ENCODE measurements at regions not wholly inside any gene's neighbourhood (a gene's known extent, or its start where the extent isn't known, plus 50 kb on each side); places are given as distances from the start of the nearest gene placed in this dataset.

DNA sequence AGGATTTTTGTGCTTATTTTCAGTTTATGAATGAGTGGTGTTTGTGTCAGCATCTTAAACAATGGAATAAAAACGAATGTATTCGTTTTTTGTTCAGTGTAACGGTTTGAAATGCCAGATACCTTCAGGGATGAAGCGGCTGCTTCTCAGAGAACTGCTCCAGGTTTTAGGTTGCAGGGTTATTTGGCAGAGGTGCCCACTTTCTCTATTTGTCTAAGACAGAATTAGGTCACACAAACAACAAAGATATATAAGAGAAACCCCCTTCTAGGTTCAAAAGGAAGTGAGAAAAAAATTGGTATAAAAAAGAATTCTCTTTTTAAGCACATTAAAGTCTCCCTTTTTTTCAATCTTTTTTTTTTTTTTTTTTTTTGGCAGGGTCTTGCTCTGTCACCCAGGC, 98.9 kb downstream of the MFAP3L start:
- Histone ChIP-seq H3K4me1 (ENCODE audit: control insufficient read depth in 2 of 3, insufficient read depth in 2 of 3, low read depth in 1 of 3, low read length in 3 of 3) (no peaks in the 10 kb centered on the region), H3K9me3 (ENCODE audit: control insufficient read depth in 2 of 3, insufficient read depth in 1 of 3, low read length in 3 of 3) (no peaks in the 10 kb centered on the region), H3K4me3 (ENCODE audit: low read length in 3 of 3) (no peak overlapping the region), H3K36me3 (ENCODE audit: control insufficient read depth in 2 of 3, insufficient read depth in 3 of 3, low read length in 3 of 3) (no peaks in the 10 kb centered on the region), H3K27ac (ENCODE audit: low read depth in 2 of 2, low read length in 2 of 2) (no peak overlapping the region), H3K27me3 (ENCODE audit: control insufficient read depth, insufficient read depth, low read length) (no peaks in the 10 kb centered on the region), H3K9ac (ENCODE audit: low read length in 3 of 3) (no peak overlapping the region)
- no peak for TF ChIP-seq CTCF (IDR thresholded peaks at IDR 0.05; ENCODE audit: borderline replicate concordance, extremely low read depth, insufficient read depth)
- DNase-seq (no peak), FAIRE-seq (no peak)
- intact Hi-C loops (cut with DNase I): no loop called here

DNA sequence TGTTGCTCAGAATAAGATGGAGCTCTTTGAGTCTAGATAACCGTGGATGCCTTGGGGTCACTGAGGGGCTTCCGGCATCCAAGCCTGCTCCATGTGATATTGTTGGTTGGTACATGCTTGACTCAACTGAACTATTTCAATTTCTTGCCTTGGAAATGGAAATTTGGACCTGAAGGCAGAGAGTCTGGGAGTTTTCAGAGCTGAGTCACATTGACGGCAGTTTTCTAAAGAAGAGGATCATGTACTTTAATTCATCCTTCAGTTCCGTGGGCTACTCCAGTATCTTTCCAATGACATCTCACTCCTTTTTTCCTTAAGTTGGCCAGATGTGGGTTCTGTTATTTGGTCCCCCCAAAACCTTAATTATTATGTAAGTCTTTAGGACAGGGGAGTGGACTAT, 100.5 kb downstream of the MFAP3L start:
- no peak for TF ChIP-seq CTCF (IDR thresholded peaks at IDR 0.05; ENCODE audit: borderline replicate concordance, extremely low read depth, insufficient read depth)
- H3K4me3 ChIP-seq (ENCODE audit: low read length in 3 of 3): no peak overlapping the region
- no peaks in the 10 kb centered on the region for H3K9me3 ChIP-seq (ENCODE audit: control insufficient read depth in 2 of 3, insufficient read depth in 1 of 3, low read length in 3 of 3)
- no peak overlapping the region for H3K27ac ChIP-seq (ENCODE audit: low read depth in 2 of 2, low read length in 2 of 2)
- H3K4me1 ChIP-seq (ENCODE audit: control insufficient read depth in 2 of 3, insufficient read depth in 2 of 3, low read depth in 1 of 3, low read length in 3 of 3): no peaks in the 10 kb centered on the region
- intact Hi-C loops (cut with DNase I): no loop called here
- no peak for DNase-seq
- no peak overlapping the region for H3K9ac ChIP-seq (ENCODE audit: low read length in 3 of 3)
- H3K27me3 ChIP-seq (ENCODE audit: control insufficient read depth, insufficient read depth, low read length): no peaks in the 10 kb centered on the region
- H3K36me3 ChIP-seq (ENCODE audit: control insufficient read depth in 2 of 3, insufficient read depth in 3 of 3, low read length in 3 of 3): no peaks in the 10 kb centered on the region
- FAIRE-seq: no peak

DNA sequence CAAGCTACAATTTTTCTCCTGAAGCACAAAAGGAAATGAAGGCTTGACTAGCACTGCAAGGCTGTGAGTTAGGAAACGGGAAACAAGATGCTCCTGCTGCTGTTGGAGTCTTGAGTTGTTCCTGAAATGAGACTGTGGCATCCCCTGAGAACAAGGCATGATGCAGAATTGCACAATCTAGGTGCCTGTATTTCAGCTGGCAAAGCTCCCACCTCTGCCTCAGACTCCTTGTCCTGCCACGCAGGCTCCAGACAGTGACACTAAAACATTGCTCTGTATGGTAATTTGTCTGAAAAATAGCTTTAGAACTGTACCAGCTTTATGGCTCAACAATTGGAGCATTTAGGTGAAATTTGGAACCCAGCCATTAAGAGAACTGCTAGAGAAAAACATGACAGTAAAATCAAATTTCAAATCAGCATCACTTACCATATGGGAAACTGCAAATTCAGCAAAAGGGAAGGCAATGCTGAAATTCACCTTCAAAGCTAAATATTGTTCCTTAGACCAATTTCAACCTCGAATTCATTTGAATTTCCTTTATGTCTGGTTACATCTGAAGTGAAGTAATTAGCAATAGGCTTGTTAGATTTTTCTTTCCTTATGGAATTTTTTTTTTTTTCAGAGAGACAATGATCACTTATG, 103.4 kb downstream of the MFAP3L start:
- intact Hi-C loops (cut with DNase I): no loop called here
- FAIRE-seq: no peak
- TF ChIP-seq CTCF (IDR thresholded peaks at IDR 0.05; ENCODE audit: borderline replicate concordance, extremely low read depth, insufficient read depth): no peak
- Histone ChIP-seq H3K27ac (ENCODE audit: low read depth in 2 of 2, low read length in 2 of 2) (no peak overlapping the region), H3K9me3 (ENCODE audit: control insufficient read depth in 2 of 3, insufficient read depth in 1 of 3, low read length in 3 of 3) (no peaks in the 10 kb centered on the region), H3K4me3 (ENCODE audit: low read length in 3 of 3) (no peak overlapping the region), H3K4me1 (ENCODE audit: control insufficient read depth in 2 of 3, insufficient read depth in 2 of 3, low read depth in 1 of 3, low read length in 3 of 3) (no peaks in the 10 kb centered on the region), H3K27me3 (ENCODE audit: control insufficient read depth, insufficient read depth, low read length) (no peaks in the 10 kb centered on the region), H3K36me3 (ENCODE audit: control insufficient read depth in 2 of 3, insufficient read depth in 3 of 3, low read length in 3 of 3) (no peaks in the 10 kb centered on the region), H3K9ac (ENCODE audit: low read length in 3 of 3) (no peak overlapping the region)
- DNase-seq: no peak

DNA sequence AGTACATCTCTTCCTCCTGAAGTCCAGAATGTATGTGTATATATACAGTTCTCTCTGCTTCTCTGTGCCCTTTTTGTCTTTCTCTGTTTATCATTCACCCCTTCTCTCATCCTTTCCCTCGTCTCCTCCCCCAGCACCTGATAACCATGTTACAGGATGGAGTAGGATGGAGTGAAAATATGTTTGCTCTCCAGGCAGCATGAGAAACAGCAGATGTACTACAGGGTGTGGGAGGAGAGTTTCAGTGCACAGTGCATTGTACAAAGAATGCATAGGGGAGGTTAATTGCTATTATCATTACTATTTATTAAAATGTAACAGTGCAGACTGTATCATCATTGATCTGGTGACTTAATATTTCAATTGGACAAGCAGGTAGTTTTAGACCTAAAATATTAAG, 104.5 kb downstream of the MFAP3L start:
- no peaks in the 10 kb centered on the region for H3K36me3 ChIP-seq (ENCODE audit: control insufficient read depth in 2 of 3, insufficient read depth in 3 of 3, low read length in 3 of 3)
- H3K27ac ChIP-seq (ENCODE audit: low read depth in 2 of 2, low read length in 2 of 2): no peak overlapping the region
- FAIRE-seq (no peak), DNase-seq (no peak)
- no peaks in the 10 kb centered on the region for H3K4me1 ChIP-seq (ENCODE audit: control insufficient read depth in 2 of 3, insufficient read depth in 2 of 3, low read depth in 1 of 3, low read length in 3 of 3)
- H3K27me3 ChIP-seq (ENCODE audit: control insufficient read depth, insufficient read depth, low read length): no peaks in the 10 kb centered on the region
- H3K4me3 ChIP-seq (ENCODE audit: low read length in 3 of 3): no peak overlapping the region
- TF ChIP-seq CTCF (IDR thresholded peaks at IDR 0.05; ENCODE audit: borderline replicate concordance, extremely low read depth, insufficient read depth): no peak
- no peaks in the 10 kb centered on the region for H3K9me3 ChIP-seq (ENCODE audit: control insufficient read depth in 2 of 3, insufficient read depth in 1 of 3, low read length in 3 of 3)
- intact Hi-C loops (cut with DNase I): no loop called here
- H3K9ac ChIP-seq (ENCODE audit: low read length in 3 of 3): no peak overlapping the region
